ENCODE measurements at regions not wholly inside any gene's neighbourhood (a gene's known extent, or its start where the extent isn't known, plus 50 kb on each side); places are given as distances from the start of the nearest gene placed in this dataset.

DNA sequence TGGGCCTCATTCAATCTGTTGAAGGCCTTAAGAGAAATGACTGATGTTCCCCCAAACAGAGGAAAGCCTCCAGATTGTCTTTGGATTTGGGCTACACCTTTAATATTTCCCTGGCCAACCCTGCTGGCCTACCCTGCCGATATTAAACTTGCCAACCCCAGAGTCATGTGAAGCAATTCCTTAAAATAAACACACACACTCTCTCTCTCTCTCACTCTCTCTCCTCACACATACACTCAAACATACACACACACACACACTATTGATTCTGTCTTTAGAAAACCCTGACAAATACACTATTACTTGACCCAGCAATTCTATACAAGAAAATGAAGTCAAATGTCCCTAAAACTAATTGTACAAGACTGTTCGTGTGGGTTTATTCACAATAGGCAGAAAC is 109.9 kb upstream of the ST8SIA2 start:
- H3K9me3 ChIP-seq (replicated peaks in 1 of 2; ENCODE audit: control insufficient read depth in 1 of 2, insufficient read depth in 1 of 2, low read length in 2 of 2): no peaks in the 10 kb centered on the region
- TF ChIP-seq, protein P1, sequence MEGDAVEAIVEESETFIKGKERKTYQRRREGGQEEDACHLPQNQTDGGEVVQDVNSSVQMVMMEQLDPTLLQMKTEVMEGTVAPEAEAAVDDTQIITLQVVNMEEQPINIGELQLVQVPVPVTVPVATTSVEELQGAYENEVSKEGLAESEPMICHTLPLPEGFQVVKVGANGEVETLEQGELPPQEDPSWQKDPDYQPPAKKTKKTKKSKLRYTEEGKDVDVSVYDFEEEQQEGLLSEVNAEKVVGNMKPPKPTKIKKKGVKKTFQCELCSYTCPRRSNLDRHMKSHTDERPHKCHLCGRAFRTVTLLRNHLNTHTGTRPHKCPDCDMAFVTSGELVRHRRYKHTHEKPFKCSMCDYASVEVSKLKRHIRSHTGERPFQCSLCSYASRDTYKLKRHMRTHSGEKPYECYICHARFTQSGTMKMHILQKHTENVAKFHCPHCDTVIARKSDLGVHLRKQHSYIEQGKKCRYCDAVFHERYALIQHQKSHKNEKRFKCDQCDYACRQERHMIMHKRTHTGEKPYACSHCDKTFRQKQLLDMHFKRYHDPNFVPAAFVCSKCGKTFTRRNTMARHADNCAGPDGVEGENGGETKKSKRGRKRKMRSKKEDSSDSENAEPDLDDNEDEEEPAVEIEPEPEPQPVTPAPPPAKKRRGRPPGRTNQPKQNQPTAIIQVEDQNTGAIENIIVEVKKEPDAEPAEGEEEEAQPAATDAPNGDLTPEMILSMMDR (IDR thresholded peaks at IDR 0.05): no peak
- H3K27ac ChIP-seq (ENCODE audit: low read depth in 1 of 2, low read length in 2 of 2): no peak overlapping the region
- H4K20me1 ChIP-seq (ENCODE audit: insufficient read depth, low read length): no peaks in the 10 kb centered on the region
- H3K79me2 ChIP-seq (ENCODE audit: insufficient read depth, low read length): no peaks in the 10 kb centered on the region
- WGBS (ENCODE audit: insufficient coverage): 64% methylated on average over 1 of the region's 2 CpGs
- intact Hi-C loops (cut with micrococcal nuclease): no loop called here
- H2AFZ ChIP-seq (ENCODE audit: insufficient read depth, low read depth, low read length, poor library complexity, severe bottlenecking): no peak overlapping the region
- Mint-ChIP-seq H3K36me3 (no peaks in the 10 kb centered on the region), H3K27me3 (ENCODE audit: low read depth in 3 of 3) (no peaks in the 10 kb centered on the region), H3K4me3 (no peak overlapping the region), H3K4me1 (no peaks in the 10 kb centered on the region), H3K27ac (peak overlapping the region in 1 of 7 donors; percentile 6), H3K9me3 (peaks cover 0 to 2% (median 0%) of the 10 kb centered on the region in 7 donors)
- no peak for DNase-seq
- H3K27me3 ChIP-seq (ENCODE audit: control insufficient read depth in 2 of 2, insufficient read depth in 2 of 2, low read length in 2 of 2): no peaks in the 10 kb centered on the region
- H3K9ac ChIP-seq (ENCODE audit: insufficient read depth, low read length, poor library complexity, severe bottlenecking): no peak overlapping the region
- H3K4me1 ChIP-seq (ENCODE audit: control insufficient read depth in 1 of 2, insufficient read depth in 2 of 2, low read length in 2 of 2): no peaks in the 10 kb centered on the region
- no peaks in the 10 kb centered on the region for H3K36me3 ChIP-seq (replicated peaks in 1 of 2; ENCODE audit: control insufficient read depth in 1 of 2, insufficient read depth in 2 of 2, low read length in 2 of 2)
- no peak overlapping the region for H3K4me3 ChIP-seq (replicated peaks in 1 of 3; ENCODE audit: low read depth in 2 of 3, low read length in 3 of 3)
- no peak overlapping the region for H3K4me2 ChIP-seq (replicated peaks; ENCODE audit: extremely low read depth, low read length, poor library complexity, severe bottlenecking)

DNA sequence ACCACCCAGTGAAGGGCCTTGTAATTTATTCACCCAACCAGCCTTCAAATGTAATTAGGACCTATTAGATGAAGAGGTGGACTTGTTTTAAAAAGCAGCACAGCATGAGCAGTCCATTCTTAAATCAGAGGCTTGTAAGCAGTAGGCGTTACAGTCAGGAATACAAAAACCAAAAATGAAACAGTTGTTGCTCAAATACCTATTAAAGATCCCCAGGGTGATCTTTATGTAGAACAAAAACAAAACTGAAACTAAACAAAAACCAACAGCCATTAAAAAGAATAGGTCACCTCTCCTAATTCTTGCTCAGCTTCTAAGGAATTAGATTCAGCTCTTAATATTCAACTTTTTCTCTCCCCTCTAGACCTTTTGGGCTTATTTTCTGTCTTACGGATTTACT is 104.9 kb upstream of the ST8SIA2 start:
- Histone ChIP-seq H3K27ac (ENCODE audit: low read depth in 1 of 2, low read length in 2 of 2) (no peak overlapping the region), H3K4me3 (replicated peaks in 1 of 3; ENCODE audit: low read depth in 2 of 3, low read length in 3 of 3) (no peak overlapping the region), H3K4me2 (replicated peaks; ENCODE audit: extremely low read depth, low read length, poor library complexity, severe bottlenecking) (no peak overlapping the region), H3K4me1 (ENCODE audit: control insufficient read depth in 1 of 2, insufficient read depth in 2 of 2, low read length in 2 of 2) (no peaks in the 10 kb centered on the region), H4K20me1 (ENCODE audit: insufficient read depth, low read length) (no peaks in the 10 kb centered on the region), H3K9ac (ENCODE audit: insufficient read depth, low read length, poor library complexity, severe bottlenecking) (no peak overlapping the region), H3K79me2 (ENCODE audit: insufficient read depth, low read length) (no peaks in the 10 kb centered on the region), H3K27me3 (ENCODE audit: control insufficient read depth in 2 of 2, insufficient read depth in 2 of 2, low read length in 2 of 2) (no peaks in the 10 kb centered on the region), H2AFZ (ENCODE audit: insufficient read depth, low read depth, low read length, poor library complexity, severe bottlenecking) (no peak overlapping the region), H3K9me3 (replicated peaks in 1 of 2; ENCODE audit: control insufficient read depth in 1 of 2, insufficient read depth in 1 of 2, low read length in 2 of 2) (no peaks in the 10 kb centered on the region), H3K36me3 (replicated peaks in 1 of 2; ENCODE audit: control insufficient read depth in 1 of 2, insufficient read depth in 2 of 2, low read length in 2 of 2) (no peaks in the 10 kb centered on the region)
- WGBS (ENCODE audit: insufficient coverage): no CpG with 5 or more reads among the region's 2 CpGs
- no peak for DNase-seq
- H3K9me3 Mint-ChIP-seq: no peaks in the 10 kb centered on the region
- no peak overlapping the region for H3K4me3 Mint-ChIP-seq
- H3K27ac Mint-ChIP-seq: peak overlapping the region in 1 of 7 donors; percentile 24
- H3K36me3 Mint-ChIP-seq: no peaks in the 10 kb centered on the region
- no peaks in the 10 kb centered on the region for H3K4me1 Mint-ChIP-seq
- peaks cover 0 to 3% (median 0%) of the 10 kb centered on the region in 3 donors for H3K27me3 Mint-ChIP-seq (ENCODE audit: low read depth in 3 of 3)
- TF ChIP-seq, protein P1 (IDR thresholded peaks at IDR 0.05): no peak
- intact Hi-C loops (cut with micrococcal nuclease): no loop called here

All from CD14-positive monocyte (primary cell).